ENCODE measurements at regions not wholly inside any gene's neighbourhood (a gene's known extent, or its start where the extent isn't known, plus 50 kb on each side); places are given as distances from the start of the nearest gene placed in this dataset.
"Not testable (repeated sequence)": the region's sequence is repeated elsewhere in the genome, so short reads cannot be mapped to it uniquely, and the experiment has no call there.

DNA sequence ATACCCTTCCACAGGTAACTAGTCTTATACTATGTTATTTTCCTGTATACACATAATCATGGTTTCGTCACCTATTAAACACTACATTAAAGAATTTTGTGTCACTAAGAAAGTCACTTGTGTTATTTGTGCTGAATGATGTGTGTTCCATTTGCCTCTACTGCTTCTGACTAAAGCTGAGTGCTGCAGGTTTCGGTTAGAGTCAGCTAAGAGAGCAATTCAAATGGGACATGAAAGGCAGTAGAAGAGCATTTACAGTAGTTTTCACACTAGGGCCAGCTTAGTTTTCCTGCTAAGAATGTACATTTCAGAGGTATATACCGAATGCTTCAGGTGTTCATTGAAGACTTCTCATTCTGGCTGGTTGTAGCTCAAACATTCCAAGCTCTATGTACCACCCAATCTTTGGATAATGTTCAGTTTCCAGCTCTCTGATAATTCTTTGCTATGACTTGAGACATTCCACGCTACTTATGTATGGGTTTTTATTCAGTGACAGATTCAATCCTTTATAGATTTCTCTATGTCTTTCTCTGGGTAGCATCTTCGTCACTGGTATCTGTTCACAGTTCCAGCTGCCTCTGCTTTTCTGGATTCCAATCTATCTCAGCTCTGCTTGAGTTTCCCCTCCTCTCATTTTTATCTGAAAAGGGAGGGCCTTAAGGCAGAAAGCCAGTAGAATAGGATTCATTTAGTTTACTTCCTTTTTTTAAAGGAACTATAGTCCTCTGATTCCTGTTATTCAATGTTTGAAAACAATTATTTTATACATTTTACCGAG lies 164.4 kb downstream of the CXXC4 start:
- DNase-seq (ENCODE audit: low spot score) (no peak), ATAC-seq (no peak)

DNA sequence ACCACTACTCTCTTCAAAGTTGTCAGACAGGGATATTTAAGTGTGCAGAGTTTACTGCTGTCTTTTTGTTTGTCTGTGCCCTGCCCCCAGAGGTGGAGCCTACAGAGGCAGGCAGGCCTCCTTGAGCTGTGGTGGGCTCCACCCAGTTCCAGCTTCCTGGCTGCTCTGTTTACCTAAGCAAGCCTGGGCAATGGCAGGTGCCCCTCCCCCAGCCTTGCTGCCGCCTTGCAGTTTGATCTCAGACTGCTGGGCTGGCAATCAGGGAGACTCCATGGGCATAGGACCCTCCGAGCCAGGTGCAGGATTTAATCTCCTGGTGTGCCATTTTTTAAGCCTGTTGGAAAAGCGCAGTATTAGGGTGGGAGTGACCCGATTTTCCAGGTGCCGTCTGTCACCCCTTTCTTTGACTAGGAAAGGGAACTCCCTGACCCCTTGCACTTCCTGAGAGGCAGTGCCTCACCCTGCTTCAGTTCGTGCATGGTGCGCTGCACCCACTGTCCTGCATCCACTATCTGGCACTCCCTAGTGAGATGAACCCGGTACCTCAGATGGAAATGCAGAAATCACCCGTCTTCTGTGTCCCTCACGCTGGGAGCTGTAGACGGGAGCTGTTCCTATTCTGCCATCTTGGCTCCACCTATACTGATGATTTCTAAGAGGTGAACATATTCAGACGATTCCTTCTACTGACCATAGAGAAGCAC lies 167.6 kb downstream of the CXXC4 start:
- ATAC-seq; DNase-seq (ENCODE audit: low spot score): not testable (repeated sequence)

DNA sequence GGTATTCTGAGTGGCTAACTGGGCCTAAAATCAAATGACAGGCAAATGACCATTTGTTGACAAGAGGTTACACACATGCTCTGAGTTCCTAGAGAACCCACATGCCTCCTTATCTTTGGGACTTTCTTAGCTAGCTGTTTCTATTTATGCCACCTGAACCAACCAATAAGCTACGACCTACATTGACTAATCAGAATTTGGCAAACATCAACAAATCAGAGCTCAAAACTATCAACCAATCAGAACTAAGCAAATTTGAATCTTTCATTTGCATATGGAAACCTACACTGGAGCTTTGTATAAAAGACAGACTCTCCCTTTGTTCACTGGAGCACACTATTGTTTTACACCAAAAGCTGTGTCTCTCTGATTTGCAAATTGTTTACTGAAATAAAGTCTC lies 192.0 kb downstream of the CXXC4 start:
- no peak for DNase-seq (ENCODE audit: low spot score)
- no peak for ATAC-seq

DNA sequence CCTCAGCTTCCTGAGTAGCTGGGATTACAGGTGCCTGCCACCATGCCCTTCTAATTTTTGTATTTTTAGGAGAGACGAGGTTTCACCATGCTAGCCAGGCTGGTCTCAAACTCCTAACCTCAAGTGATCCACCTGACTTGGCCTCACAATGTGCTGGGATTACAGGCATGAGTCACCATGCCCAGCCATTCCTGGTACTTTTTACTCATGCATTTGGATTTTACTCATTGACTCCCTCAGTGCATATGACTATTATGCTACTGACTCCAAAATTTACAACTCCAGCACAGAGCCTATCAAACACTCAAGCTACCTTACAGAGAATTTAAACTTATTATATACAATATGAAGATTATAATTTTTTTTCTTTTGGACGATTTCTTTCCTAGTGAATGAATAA lies 199.9 kb downstream of the CXXC4 start:
- ATAC-seq (no peak), DNase-seq (ENCODE audit: low spot score) (no peak)

DNA sequence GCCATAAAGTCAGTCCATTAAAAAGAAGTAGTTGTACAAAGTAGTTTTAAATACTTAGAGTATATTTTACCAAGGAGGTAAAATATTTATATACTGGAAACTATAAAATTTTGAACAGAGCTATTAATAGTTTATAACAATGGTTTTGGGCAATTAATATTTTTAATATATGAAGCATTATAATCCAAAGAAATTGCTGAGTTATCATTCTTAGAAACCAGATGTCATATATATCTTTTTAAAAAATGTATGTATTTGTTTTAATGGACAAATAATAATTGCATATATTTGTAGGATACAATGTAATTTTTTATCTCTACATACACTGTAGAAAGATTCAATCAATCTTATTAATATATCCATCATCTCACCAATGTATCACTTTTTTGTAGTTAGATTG lies 207.8 kb downstream of the CXXC4 start:
- no peak for ATAC-seq
- no peak for DNase-seq (ENCODE audit: low spot score)

DNA sequence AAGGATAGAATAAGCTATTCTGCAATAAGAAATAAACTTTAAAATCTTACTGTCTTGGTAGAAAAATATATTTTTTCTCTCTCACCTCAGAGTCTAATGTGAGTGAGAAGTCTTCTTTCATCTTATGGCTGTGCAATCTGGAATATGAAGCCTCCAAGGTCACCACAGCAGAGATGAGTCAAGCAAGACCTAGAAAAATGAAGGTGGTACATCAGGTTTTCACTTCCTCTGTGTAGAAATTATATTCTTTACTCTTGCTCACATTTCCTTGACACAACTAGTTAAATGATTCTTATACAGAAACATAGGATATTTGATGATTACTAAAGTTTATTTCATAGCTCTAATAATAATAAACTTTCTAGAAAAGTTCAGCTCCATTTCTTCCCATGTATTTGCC lies 211.4 kb downstream of the CXXC4 start:
- DNase-seq (ENCODE audit: low spot score) (no peak), ATAC-seq (no peak)

DNA sequence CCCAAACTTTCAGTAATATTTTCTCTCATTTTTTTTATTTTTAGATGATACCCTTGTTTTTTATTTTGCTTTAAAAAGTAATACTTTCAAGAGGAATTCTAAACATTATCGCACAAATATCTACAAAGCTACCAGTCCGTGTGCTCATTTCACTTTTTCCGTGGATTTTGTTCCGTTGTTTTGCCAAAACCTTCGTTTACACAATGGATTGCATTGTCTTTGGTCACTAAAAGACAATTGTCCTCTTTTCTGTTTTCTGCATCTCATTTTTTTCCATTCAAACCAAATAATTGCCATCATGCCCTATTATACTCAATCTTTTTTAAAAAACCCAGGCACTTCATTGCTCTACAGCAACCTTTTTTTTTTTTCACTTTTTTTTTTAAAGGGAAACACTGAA lies 214.9 kb downstream of the CXXC4 start:
- DNase-seq (ENCODE audit: low spot score) (no peak), ATAC-seq (no peak)

DNA sequence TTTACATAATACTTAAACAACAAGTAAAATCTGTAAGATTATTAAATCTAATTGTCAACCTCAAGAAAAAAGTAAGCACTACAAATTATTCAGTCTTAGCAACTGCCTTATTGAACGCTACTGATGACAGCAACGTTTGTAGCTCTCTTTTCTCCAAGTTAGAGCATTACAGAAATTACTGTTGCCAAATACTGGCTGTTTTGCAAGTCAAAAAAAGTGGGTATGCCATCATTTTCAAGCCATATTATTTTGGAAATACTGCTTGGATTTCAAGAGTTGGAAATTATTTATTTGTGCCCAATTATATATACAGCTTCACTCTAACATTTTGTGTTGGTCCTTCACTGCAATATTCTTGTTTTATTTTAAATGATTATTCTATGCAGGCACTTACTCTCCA lies 221.7 kb downstream of the CXXC4 start:
- no peak for ATAC-seq

DNA sequence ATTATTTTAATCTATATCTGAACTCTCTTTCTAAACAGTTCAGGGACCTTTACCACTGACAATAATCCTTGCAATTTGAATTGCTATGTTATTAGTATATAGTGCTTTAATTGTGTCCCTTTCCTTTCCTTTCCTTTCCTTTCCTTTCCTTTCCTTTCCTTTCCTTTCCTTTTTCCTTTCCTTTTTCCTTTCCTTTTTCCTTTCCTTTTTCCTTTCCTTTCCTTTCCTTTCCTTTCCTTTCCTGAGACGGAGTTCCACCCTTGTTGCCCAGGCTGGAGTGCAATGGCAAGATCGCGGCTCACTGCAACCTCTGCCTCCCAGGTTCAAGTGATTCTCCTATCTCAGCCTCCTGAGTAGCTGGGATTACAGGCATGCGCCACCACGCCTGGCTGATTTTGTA lies 225.1 kb downstream of the CXXC4 start:
- DNase-seq (ENCODE audit: low spot score); ATAC-seq: not testable (repeated sequence)

More for the DNA sequence above, 221.7 kb downstream of the CXXC4 start:
- DNase-seq (ENCODE audit: low spot score), result no peak

DNA sequence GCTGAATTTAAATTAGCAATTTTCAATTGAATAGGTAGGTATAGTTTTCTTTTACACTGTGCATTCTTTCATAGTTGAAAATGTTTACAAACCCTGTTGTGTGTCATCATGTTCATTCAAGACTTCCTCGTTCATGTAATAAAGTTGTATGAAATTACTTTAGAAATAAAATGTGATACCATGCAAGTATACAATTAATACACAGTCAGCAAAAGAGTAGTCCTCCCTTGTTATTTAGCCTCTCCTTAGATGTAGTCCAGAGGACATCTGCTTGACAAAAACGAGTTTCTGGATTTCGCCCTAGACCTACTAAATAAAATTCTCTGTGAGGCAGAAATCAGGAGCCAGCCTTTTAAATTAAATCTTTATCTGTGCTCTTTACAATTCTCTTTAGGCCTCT lies 231.6 kb downstream of the CXXC4 start:
- DNase-seq (ENCODE audit: low spot score), result no peak
- no peak for ATAC-seq

DNA sequence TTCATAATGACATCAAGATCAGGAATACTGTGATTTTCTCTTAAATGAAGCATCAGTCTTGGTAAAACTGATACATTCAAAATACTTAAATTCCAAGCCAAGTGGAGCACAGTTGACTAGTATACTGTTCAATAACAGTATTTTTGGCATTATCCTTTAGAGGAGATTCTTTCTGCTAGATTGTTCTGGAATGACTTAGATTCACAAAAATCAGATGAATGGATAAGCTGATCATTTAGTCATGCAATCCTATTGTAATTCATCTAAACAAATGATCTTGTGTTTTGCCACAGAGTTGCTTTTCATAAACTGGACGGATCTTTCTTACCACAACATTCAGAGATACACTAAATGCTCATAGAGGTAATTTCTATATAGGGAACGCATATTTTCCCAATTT lies 232.0 kb downstream of the CXXC4 start:
- DNase-seq (ENCODE audit: low spot score) (no peak), ATAC-seq (no peak)

DNA sequence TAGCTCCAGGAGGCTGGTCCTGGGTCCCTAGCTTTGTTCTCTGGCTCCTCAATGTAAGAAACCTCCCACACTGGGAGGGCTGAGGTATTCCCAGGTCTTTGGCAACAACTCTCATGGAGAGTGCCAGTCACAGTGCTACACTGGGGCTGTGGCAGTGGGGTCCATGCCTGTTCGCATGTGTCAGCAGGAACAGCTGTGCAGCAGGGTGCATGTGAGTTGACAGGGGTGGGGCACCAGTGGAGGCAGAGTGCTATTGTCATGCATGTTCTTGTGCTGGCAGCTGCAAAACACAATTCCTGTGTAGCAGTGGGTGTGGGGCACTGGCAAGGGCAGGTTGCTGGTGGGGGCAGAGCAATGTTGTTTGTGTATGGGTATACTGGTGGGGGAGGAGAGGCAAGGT lies 246.0 kb downstream of the CXXC4 start:
- DNase-seq (ENCODE audit: low spot score), result no peak

DNA sequence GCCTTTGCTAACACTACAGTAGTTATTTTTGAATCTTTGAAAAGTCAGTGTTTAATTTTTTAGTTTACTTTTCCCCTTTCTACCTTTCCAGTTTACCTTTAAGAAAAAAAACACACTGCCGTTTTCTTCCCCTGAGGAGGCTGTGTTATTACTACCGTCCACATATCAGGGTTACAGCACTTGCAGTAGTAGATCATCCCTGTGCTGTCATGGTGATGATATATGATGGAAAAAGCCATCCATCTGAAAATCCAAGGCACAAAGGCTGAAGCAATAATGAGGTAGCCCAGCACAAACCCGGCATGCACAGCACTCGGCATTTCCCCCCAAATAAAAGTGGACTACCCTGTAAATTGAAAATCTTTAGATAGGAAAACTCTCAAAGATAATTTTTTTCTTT lies 258.7 kb downstream of the CXXC4 start:
- DNase-seq (ENCODE audit: low spot score) (no peak), ATAC-seq (no peak)

More for the DNA sequence above, 246.0 kb downstream of the CXXC4 start:
- no peak for ATAC-seq

DNA sequence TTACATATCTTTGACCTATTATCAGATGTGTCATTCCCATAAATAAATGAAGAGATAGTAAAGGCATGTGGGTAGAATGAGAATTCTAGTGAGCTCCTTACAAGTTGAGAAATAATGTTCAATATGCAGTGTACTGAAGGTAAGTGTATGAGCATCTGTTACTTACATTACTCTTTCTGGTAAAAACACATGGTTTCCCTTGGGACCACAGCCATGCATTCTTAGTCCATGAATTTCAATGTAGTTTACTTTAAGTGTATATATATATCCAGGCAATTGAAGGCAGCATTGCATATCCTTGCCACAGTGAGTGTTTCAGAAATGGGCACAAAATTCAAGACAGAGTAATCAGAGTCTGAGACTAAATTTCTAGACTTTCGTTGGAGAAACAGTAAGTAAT lies 277.2 kb downstream of the CXXC4 start:
- ATAC-seq, result no peak

DNA sequence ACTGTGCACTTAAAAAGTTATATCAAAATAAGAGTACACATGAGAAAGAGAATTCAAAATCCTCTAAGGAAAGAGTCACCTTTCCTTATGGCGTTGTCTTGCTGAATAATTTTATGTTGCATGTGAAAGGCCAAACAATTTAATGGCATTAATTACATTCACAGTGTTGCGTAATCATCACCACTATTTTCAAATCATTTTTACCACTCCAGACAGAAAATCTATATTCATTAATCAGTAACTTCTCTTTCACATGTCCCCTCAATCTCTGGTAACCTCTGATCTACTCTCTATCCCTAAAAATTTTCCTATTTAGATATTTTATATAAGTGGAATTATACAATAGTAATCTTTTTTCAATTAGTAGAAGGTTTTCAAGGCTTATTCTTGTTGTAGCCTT lies 283.0 kb downstream of the CXXC4 start:
- ATAC-seq, result no peak
- no peak for DNase-seq (ENCODE audit: low spot score)

More for the DNA sequence above, 277.2 kb downstream of the CXXC4 start:
- no peak for DNase-seq (ENCODE audit: low spot score)

DNA sequence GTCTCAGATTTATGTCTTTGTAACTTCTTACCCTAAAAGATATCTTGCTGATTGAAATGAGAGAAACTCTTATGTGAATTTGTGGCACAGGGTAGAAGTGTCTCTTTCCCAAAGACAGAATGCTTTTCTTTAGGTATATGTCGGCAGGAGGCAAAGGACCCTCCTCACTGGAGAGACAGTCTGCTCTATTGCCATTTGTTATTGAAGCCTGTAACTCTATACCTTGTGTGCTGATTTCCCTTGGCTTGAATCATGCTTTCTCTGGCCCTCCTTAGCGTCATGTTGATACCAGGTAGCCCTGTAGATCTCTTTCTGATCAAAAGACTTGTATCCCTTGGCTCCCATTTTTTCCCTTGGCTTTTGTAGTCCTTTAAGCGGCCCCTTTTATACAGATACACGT lies 284.3 kb downstream of the CXXC4 start:
- ATAC-seq (no peak), DNase-seq (ENCODE audit: low spot score) (no peak)

DNA sequence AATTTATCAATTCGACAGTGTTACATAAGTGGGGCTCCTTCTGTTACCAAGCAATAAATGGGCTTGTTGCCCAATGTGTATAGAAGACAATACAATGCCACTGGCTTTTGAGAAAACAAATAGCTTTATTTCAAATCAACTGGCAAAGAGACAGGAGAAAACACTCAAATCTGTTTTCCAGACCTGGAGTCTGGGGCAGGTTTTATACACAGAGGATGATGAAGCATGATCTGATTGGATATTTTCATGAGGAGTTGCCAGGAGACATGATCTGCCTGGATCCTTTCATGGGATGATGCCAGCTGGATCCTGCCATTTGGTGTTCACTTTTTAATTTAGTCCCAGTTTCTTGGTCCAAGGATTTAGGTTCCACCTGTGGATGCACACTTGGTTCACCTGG lies 287.9 kb downstream of the CXXC4 start:
- ATAC-seq (no peak), DNase-seq (ENCODE audit: low spot score) (no peak)

DNA sequence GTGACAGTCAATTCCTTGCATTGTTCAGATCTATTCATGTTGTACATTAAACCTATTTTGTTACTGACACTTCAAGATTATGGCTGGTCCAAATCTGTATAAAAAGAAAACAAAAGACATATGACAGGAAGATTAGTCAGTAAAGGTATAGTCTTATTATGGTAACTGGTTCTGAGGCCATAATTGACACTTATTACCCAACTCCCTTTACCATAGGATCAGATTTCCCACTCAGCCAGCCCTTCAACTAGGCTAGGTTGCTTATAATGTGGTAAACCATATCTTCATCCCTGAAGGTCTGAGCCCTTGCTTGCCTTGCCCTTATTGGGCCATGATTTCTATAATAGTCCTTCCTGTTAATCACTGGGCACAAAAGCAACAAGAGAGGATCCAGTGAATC lies 289.6 kb downstream of the CXXC4 start:
- ATAC-seq, result no peak

DNA sequence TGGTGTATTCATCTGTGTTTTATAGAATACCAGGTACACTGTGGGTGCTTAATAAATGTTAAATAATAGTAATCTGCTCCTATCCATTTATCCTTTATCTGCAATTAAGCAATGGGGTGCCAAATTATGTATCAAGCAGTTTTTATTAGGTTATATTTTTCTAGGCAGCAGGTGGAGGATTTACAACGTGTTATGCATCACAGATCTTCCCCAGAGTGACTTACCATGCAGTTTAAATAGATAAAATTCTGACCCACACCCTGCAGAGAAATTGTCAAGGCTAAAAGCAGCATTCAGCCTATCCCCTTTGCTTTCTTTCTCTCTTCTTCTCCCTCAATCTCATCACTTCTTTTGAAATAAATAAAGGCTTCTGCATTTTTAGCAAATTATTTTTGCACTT lies 306.4 kb downstream of the CXXC4 start:
- ATAC-seq (no peak), DNase-seq (ENCODE audit: low spot score) (no peak)

More for the DNA sequence above, 289.6 kb downstream of the CXXC4 start:
- no peak for DNase-seq (ENCODE audit: low spot score)

DNA sequence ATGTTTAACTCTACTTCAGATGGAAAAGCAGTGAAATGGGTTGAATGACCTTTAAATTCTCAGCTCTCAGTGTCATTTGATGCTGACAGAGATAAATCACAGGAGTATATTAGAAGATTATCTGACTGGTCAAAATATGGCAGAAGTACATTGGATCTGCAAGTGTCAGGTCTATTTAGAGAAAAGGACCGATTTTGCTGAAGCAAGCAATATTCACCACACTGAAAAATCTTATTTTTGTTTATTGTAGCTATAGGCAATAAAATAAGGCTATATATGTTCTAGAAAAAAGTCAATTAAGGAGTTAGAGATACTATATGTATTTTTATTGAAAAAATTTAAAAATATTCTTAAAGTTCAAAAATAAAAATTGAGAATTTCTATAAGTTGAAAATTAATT lies 325.3 kb downstream of the CXXC4 start:
- ATAC-seq (no peak), DNase-seq (ENCODE audit: low spot score) (no peak)

DNA sequence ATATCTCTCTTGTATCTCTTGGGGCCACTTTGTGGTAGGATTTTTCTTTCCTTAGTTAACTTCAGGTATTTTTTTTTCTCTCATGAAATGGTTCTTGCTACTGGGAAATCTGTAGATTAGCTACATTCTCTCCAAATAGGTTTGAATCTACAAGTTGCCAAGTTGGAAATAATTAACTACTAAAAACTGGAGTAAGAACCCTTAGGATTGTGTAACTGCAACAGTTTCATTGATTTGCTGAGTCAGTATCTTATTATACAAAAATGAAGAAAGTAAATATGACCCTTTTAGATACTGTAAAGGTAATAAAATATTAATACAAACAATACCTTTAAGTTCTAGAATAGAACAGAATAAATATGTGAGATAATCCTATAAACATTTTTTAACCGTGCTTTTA lies 327.9 kb downstream of the CXXC4 start:
- DNase-seq (ENCODE audit: low spot score) (no peak), ATAC-seq (peak; percentile 55)

DNA sequence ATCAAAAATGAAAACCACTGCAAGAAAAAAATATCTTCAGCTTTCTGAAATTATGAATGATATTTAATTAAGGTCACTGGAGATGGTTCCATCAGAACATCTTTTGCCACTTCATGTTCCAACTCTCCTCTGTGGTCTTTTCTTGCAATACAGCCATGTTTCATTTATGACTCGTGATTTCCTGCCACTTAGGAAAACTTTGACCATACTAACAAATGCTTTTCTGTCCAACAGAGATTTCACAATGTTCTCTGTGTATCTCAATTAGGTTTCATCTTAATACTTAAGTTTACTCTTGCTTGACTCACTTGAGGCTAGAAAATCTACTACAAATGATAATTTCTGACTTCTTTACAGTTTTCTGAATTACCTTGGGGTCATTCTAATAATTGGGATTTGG lies 330.9 kb downstream of the CXXC4 start:
- DNase-seq (ENCODE audit: low spot score), result no peak
- peak; percentile 39 for ATAC-seq

DNA sequence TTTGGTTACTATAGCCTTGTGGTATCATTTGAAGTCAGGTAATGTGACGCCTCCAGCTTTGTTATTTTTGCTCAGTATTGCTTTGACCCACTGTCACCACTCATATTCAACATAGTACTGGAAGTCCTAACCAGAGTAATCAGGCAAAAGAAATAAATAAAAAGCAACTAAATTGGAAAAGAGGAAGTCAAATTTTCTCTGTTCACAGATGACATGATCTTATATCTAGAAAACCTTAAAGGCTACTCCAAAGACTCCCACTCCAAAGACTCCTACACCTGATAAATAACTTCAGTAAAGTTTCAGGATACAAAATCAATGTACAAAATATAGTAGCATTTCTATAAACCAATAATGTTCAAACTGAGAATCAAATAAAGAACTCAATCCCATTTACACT lies 348.6 kb downstream of the CXXC4 start:
- no peak for DNase-seq (ENCODE audit: low spot score)
- ATAC-seq, result no peak

Data from left lobe of liver (tissue), 2 donors.